A204.1 (cell line): ENCODE measurements at regions not wholly inside any gene's neighbourhood (a gene's known extent, or its start where the extent isn't known, plus 50 kb on each side); places are given as distances from the start of the nearest gene placed in this dataset.

Experiments
- FAIRE-seq: peaks from 2 replicates; lab custom pipeline; 2012; peaks lifted over from hg19 to GRCh38; lab: Jason Lieb, UNC

DNA sequence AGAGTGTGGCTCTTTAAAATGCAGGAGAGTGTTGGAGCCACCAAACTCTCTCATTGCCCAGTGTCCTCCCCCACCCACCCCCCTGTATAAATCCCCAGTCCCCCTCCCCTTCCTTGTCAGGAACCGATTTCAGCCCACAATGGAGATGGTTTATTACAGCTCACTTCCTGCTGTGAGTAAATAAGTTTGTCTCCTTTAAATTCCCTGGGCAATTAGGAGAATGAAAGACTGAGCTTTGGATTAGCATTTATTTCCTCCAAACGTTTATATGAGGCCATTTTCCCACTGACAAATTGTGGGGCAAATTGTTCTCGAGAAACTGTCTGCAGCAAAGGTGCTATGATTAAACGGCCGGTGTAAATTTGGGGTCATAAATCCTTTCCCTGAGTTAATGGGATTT lies 128.8 kb downstream of the DHX35 start:
- FAIRE-seq, result no peak

DNA sequence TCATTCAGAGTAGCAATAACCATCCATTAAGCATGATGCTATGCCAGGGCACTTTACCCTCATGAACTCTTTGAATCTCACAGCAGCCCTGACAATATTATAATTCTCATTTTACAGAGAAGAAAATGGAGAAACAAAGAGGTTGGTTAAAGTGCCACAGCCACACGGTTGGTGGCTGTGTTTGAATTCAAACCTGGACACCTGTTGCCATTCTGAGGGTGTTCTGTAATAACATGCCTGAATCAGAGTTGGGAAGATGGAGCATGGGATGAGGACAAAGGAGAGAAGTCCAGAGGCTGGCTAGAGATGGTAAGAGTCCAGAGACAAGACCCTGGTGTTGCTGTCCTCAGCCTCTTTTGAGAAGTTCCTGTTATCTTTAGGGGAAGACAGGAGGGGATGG lies 127.7 kb downstream of the DHX35 start:
- FAIRE-seq, result no peak
